Uterus (tissue), 3 donors: ENCODE measurements at regions not wholly inside any gene's neighbourhood (a gene's known extent, or its start where the extent isn't known, plus 50 kb on each side); places are given as distances from the start of the nearest gene placed in this dataset.

Source experiments
- DNase-seq, 2 donors: peaks; one replicate each; pipeline ENCODE4 v3.0.0-alpha.2; 2019 to 2020
- H3K27ac ChIP-seq, 2 donors: fragments of 200-600 bp; sonication (generic); 1 replicate in 1 of 2; 2 replicates in 1 of 2; pipeline ENCODE4 v1.5.1; 2016 to 2018
- H3K27me3 ChIP-seq, 2 donors: fragments of 200-600 bp; sonication (generic); one replicate each; pipeline ENCODE4 v1.5.1; 2018 to 2019; ENCODE audit warnings: control low read depth in 1 of 2
- H3K36me3 ChIP-seq, 2 donors: fragments of 200-600 bp; sonication (generic); one replicate each; pipeline ENCODE4 v1.5.1; 2019; ENCODE audit warnings: control low read depth in 1 of 2
- H3K4me1 ChIP-seq, 2 donors: fragments of 200-600 bp; sonication (generic); one replicate each; pipeline ENCODE4 v1.5.1; 2018 to 2019; ENCODE audit warnings: control low read depth in 1 of 2
- H3K4me3 ChIP-seq, 2 donors: fragments of 200-600 bp; sonication (generic); 1 replicate in 1 of 2; 2 replicates in 1 of 2; pipeline ENCODE4 v1.5.1; 2018 to 2019; ENCODE audit warnings: mild to moderate bottlenecking in 1 of 2
- H3K9me3 ChIP-seq, 2 donors: fragments of 200-600 bp; sonication (generic); one replicate each; pipeline ENCODE4 v1.5.1; 2019; ENCODE audit warnings: control low read depth in 1 of 2
- POLR2A ChIP-seq, 2 donors: fragments of 450-650 bp; IDR thresholded peaks; one replicate each; pipeline ENCODE4 v1.6.1; 2016; ENCODE audit warnings: antibody characterized with exemption in 2 of 2, mild to moderate bottlenecking in 1 of 2, moderate library complexity in 1 of 2
- intact Hi-C: fragments of 100-400 bp; cut with DNase I; formaldehyde crosslinking; loops from one replicate; pipeline ENCODE4 v1.15.1; 2023; ENCODE audit warnings: low total_unique reads
- TF ChIP-seq, protein P1 (sequence below), 4 experiments: fragments of 200-600 bp in 2 of 4; fragments of 450-650 bp in 2 of 4; sonication (generic) in 2 of 4; IDR thresholded peaks; one replicate each; pipeline ENCODE4 v1.5.1; 2016 to 2019; ENCODE audit warnings: antibody characterized with exemption in 4 of 4, mild to moderate bottlenecking in 2 of 4, moderate library complexity in 1 of 4
- donor health status: DM: yes; HTN: yes; CAD: no.

GRCh38 chr2:234304950-234305349, 191.9 kb downstream of the ARL4C start:
- no peaks in the 10 kb centered on the region for H3K9me3 ChIP-seq
- TF ChIP-seq, protein P1, sequence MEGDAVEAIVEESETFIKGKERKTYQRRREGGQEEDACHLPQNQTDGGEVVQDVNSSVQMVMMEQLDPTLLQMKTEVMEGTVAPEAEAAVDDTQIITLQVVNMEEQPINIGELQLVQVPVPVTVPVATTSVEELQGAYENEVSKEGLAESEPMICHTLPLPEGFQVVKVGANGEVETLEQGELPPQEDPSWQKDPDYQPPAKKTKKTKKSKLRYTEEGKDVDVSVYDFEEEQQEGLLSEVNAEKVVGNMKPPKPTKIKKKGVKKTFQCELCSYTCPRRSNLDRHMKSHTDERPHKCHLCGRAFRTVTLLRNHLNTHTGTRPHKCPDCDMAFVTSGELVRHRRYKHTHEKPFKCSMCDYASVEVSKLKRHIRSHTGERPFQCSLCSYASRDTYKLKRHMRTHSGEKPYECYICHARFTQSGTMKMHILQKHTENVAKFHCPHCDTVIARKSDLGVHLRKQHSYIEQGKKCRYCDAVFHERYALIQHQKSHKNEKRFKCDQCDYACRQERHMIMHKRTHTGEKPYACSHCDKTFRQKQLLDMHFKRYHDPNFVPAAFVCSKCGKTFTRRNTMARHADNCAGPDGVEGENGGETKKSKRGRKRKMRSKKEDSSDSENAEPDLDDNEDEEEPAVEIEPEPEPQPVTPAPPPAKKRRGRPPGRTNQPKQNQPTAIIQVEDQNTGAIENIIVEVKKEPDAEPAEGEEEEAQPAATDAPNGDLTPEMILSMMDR (IDR thresholded peaks at IDR 0.05) = no peak
- TF ChIP-seq POLR2A (IDR thresholded peaks at IDR 0.05) = no peak
- H3K36me3 ChIP-seq = no peaks in the 10 kb centered on the region
- no peak overlapping the region for H3K4me3 ChIP-seq
- H3K27me3 ChIP-seq = no peaks in the 10 kb centered on the region
- no peak for DNase-seq
- H3K27ac ChIP-seq = no peak overlapping the region
- no peaks in the 10 kb centered on the region for H3K4me1 ChIP-seq
- intact Hi-C loops = no loop called here

DNA sequence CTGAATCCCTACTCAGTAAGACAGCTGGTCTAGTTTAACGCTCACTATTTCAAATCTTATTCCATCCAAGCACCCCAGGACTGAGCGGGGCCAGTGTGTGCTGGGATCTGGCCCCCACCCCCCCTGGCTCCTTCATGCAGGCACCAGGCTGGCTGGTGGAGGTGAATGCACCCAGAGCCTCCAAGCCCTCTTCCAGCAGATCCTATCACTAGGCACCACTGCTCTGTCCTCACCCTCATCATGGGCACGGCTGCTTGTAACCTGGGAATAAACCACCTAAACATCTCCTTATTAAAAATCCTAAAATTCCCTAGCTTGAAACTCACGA, 194.3 kb downstream of the ARL4C start:
- no peak for TF ChIP-seq POLR2A (IDR thresholded peaks at IDR 0.05)
- TF ChIP-seq, protein P1 (IDR thresholded peaks at IDR 0.05) = no peak
- intact Hi-C loops = no loop called here
- no peaks in the 10 kb centered on the region for H3K36me3 ChIP-seq
- no peak overlapping the region for H3K4me3 ChIP-seq
- no peaks in the 10 kb centered on the region for H3K27me3 ChIP-seq
- no peaks in the 10 kb centered on the region for H3K4me1 ChIP-seq
- no peak for DNase-seq
- H3K27ac ChIP-seq = no peak overlapping the region
- no peaks in the 10 kb centered on the region for H3K9me3 ChIP-seq

DNA sequence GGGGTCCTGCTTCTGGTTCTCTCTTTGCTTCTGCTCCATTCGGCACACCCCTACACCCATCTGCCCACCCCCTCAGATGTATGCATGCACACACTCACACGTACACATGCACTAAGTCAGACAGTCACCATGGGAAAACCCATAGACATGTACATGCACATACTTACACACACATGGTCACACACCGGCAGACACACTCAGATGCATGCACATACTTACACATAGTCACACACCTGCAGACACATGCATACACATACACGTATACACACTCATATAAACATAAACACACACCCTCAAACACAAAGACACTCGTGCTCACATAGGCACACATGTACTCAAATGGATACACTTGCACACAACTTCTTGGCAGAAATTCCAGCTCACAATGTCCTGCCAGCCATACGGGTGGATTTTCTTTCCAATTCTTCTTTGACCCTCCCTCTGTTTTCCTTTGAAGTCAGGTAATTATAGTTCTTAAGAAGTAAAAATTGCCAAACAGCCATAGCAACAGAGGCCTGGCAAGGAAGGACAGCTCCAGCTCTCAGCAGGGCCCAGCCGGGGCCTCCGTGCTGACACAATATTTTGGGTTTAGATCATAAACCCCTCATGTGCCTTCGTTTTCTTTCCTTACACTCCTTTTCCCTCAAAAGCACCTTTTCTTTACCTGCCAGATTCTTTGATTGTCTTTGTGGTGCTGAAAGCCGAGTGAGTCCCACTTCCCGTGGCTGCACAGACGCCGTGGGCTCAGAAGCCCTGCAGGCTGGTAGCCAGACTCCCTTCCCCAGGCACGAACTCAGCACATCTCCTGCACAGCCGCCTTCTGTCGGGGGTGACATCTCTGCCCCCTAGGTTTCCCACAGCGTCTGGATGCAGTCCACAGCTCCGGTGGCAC, 195.7 kb downstream of the ARL4C start:
- no peaks in the 10 kb centered on the region for H3K36me3 ChIP-seq
- H3K4me3 ChIP-seq = no peak overlapping the region
- no peak for TF ChIP-seq POLR2A (IDR thresholded peaks at IDR 0.05)
- TF ChIP-seq, protein P1 (IDR thresholded peaks at IDR 0.05) = no peak
- intact Hi-C loops = no loop called here
- no peak for DNase-seq
- H3K4me1 ChIP-seq = no peaks in the 10 kb centered on the region
- H3K27ac ChIP-seq = no peak overlapping the region
- no peaks in the 10 kb centered on the region for H3K9me3 ChIP-seq
- no peaks in the 10 kb centered on the region for H3K27me3 ChIP-seq

- no peak overlapping the region for H3K4me3 ChIP-seq
- H3K9me3 ChIP-seq = no peaks in the 10 kb centered on the region
- H3K36me3 ChIP-seq = no peaks in the 10 kb centered on the region
- no peak for DNase-seq
- H3K4me1 ChIP-seq = no peaks in the 10 kb centered on the region
- no peak overlapping the region for H3K27ac ChIP-seq
- intact Hi-C loops = no loop called here
- no peaks in the 10 kb centered on the region for H3K27me3 ChIP-seq
- TF ChIP-seq POLR2A (IDR thresholded peaks at IDR 0.05) = no peak
- TF ChIP-seq, protein P1 (IDR thresholded peaks at IDR 0.05) = no peak
Observed at GRCh38 chr2:234300391-234300925, 196.4 kb downstream of the ARL4C start.

GRCh38 chr2:234298918-234299317, 198.0 kb downstream of the ARL4C start:
- no peaks in the 10 kb centered on the region for H3K36me3 ChIP-seq
- no peaks in the 10 kb centered on the region for H3K27me3 ChIP-seq
- DNase-seq = no peak
- no peak overlapping the region for H3K4me3 ChIP-seq
- H3K4me1 ChIP-seq = no peaks in the 10 kb centered on the region
- no peaks in the 10 kb centered on the region for H3K9me3 ChIP-seq
- TF ChIP-seq, protein P1 (IDR thresholded peaks at IDR 0.05) = no peak
- TF ChIP-seq POLR2A (IDR thresholded peaks at IDR 0.05) = no peak
- intact Hi-C loops = no loop called here
- no peak overlapping the region for H3K27ac ChIP-seq
